ENCODE measurements at regions not wholly inside any gene's neighbourhood (a gene's known extent, or its start where the extent isn't known, plus 50 kb on each side); places are given as distances from the start of the nearest gene placed in this dataset.

- DNase-seq (ENCODE audit: low spot score), result no peak
Observed at GRCh38 chr2:64196963-64197362, 52.7 kb upstream of the PELI1 start.

GRCh38 chr2:64201151-64201550 is 56.9 kb upstream of the PELI1 start:
- DNase-seq (ENCODE audit: low spot score), result no peak

- no peak for DNase-seq (ENCODE audit: low spot score)
Observed at GRCh38 chr2:64202206-64202845, 58.1 kb upstream of the PELI1 start.

GRCh38 chr2:64203131-64203857 is 59.1 kb upstream of the PELI1 start:
- no peak for DNase-seq (ENCODE audit: low spot score)

- no peak for DNase-seq (ENCODE audit: low spot score)
Observed at GRCh38 chr2:64203858-64204632, 59.8 kb upstream of the PELI1 start.

- no peak for DNase-seq (ENCODE audit: low spot score)
Observed at GRCh38 chr2:64204703-64205102, 60.5 kb upstream of the PELI1 start.

GRCh38 chr2:64205415-64205814 is 61.2 kb upstream of the PELI1 start:
- no peak for DNase-seq (ENCODE audit: low spot score)

- no peak for DNase-seq (ENCODE audit: low spot score)
Observed at GRCh38 chr2:64207573-64207972, 63.4 kb upstream of the PELI1 start.

- no peak for DNase-seq (ENCODE audit: low spot score)
Observed at GRCh38 chr2:64210816-64211215, 66.6 kb upstream of the PELI1 start.

- DNase-seq (ENCODE audit: low spot score), result no peak
Observed at GRCh38 chr2:64211276-64211921, 67.2 kb upstream of the PELI1 start.

- DNase-seq (ENCODE audit: low spot score), result no peak
Observed at GRCh38 chr2:64212346-64212745, 68.1 kb upstream of the PELI1 start.

- DNase-seq (ENCODE audit: low spot score), result no peak
Observed at GRCh38 chr2:64212801-64213321, 68.6 kb upstream of the PELI1 start.

GRCh38 chr2:64213532-64214275 is 69.5 kb upstream of the PELI1 start:
- DNase-seq (ENCODE audit: low spot score), result no peak

- no peak for DNase-seq (ENCODE audit: low spot score)
Observed at GRCh38 chr2:64214281-64215115, 70.3 kb upstream of the PELI1 start.

GRCh38 chr2:64217198-64217869 is 73.1 kb upstream of the PELI1 start:
- no peak for DNase-seq (ENCODE audit: low spot score)

GRCh38 chr2:64218137-64218802 is 74.0 kb upstream of the PELI1 start:
- no peak for DNase-seq (ENCODE audit: low spot score)

- DNase-seq (ENCODE audit: low spot score), result no peak
Observed at GRCh38 chr2:64219149-64219548, 74.9 kb upstream of the PELI1 start.

GRCh38 chr2:64220265-64220664 is 76.0 kb upstream of the PELI1 start:
- DNase-seq (ENCODE audit: low spot score), result no peak

Data from mesenteric fat pad (tissue), 1 donor.